ENCODE measurements at regions not wholly inside any gene's neighbourhood (a gene's known extent, or its start where the extent isn't known, plus 50 kb on each side); places are given as distances from the start of the nearest gene placed in this dataset.

DNA sequence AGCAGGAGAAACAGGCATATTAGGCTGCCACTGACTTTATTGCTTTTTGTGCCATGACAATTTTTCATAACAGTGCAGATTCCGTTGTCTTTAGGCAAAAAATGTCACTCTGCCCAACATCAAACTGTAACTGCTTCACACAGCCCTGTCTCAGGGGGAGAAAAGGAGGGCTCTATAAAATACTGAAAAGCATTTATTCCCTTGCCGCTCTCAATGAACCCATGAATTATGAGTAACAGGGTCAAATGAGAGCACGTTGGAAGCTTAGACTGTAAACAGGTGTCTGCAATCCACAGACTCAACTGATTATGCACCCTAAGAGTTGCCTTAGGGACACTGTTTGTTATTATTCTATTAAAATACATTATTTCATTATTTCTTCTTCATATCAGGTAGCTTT, 292.1 kb upstream of the FMN2 start:
- no peak for DNase-seq (ENCODE audit: low spot score)
- H3K27ac ChIP-seq (ENCODE audit: low read depth, low read length, poor library complexity, severe bottlenecking) = no peak overlapping the region
- H3K36me3 ChIP-seq (ENCODE audit: insufficient read depth, low read length, poor library complexity, severe bottlenecking) = no peaks in the 10 kb centered on the region
- TF ChIP-seq EZH2 (IDR thresholded peaks at IDR 0.05; ENCODE audit: borderline replicate concordance, low read depth, low read length, poor library complexity, severe bottlenecking) = no peak
- TF ChIP-seq, protein P1, sequence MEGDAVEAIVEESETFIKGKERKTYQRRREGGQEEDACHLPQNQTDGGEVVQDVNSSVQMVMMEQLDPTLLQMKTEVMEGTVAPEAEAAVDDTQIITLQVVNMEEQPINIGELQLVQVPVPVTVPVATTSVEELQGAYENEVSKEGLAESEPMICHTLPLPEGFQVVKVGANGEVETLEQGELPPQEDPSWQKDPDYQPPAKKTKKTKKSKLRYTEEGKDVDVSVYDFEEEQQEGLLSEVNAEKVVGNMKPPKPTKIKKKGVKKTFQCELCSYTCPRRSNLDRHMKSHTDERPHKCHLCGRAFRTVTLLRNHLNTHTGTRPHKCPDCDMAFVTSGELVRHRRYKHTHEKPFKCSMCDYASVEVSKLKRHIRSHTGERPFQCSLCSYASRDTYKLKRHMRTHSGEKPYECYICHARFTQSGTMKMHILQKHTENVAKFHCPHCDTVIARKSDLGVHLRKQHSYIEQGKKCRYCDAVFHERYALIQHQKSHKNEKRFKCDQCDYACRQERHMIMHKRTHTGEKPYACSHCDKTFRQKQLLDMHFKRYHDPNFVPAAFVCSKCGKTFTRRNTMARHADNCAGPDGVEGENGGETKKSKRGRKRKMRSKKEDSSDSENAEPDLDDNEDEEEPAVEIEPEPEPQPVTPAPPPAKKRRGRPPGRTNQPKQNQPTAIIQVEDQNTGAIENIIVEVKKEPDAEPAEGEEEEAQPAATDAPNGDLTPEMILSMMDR (conservative IDR thresholded peaks at IDR 0.05; ENCODE audit: low read depth, low read length) = no peak
- peaks cover 13% of the 10 kb centered on the region for H3K27me3 ChIP-seq (replicated peaks; ENCODE audit: insufficient read depth, low read depth, low read length, poor library complexity)
- POLR2A ChIA-PET (ENCODE audit: low non-redundant PET) = no interaction called here
- no TSS peak for BruUV-seq (replicated peaks)
- H3K4me1 ChIP-seq (ENCODE audit: insufficient read depth, low read length, poor library complexity, severe bottlenecking) = no peaks in the 10 kb centered on the region
- no peak overlapping the region for H3K4me3 ChIP-seq (ENCODE audit: low read depth, low read length, poor library complexity, severe bottlenecking)
- intact Hi-C loops (cut with micrococcal nuclease; ENCODE audit: unreplicated experiment) = no loop called here
- H3K9me3 ChIP-seq (ENCODE audit: low read depth, low read length, poor library complexity, severe bottlenecking) = no peaks in the 10 kb centered on the region
- CTCF ChIA-PET = no interaction called here

DNA sequence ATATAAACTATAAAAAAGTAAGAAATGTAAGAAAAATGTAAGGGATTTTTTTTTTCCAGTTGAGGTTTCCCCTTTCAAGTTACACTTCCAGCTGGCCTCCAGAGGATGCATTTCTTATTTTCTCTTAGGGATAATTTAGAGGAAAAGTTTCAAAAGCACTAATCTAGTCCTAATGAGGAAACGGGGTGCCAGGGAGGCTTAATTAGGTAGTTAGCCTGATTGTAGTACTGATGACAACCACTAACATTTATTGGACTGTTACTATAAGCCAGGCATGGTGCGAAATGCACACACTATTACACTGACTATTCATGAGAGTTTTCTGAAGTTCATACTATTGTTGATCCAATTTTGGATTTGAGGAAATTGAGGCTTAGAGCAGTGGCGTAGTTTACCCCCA, 290.8 kb upstream of the FMN2 start:
- Histone ChIP-seq H3K27ac (ENCODE audit: low read depth, low read length, poor library complexity, severe bottlenecking) (no peak overlapping the region), H3K36me3 (ENCODE audit: insufficient read depth, low read length, poor library complexity, severe bottlenecking) (no peaks in the 10 kb centered on the region), H3K4me1 (ENCODE audit: insufficient read depth, low read length, poor library complexity, severe bottlenecking) (no peaks in the 10 kb centered on the region), H3K27me3 (replicated peaks; ENCODE audit: insufficient read depth, low read depth, low read length, poor library complexity) (peaks cover 6% of the 10 kb centered on the region), H3K4me3 (ENCODE audit: low read depth, low read length, poor library complexity, severe bottlenecking) (no peak overlapping the region), H3K9me3 (ENCODE audit: low read depth, low read length, poor library complexity, severe bottlenecking) (no peaks in the 10 kb centered on the region)
- TF ChIP-seq, protein P1 (conservative IDR thresholded peaks at IDR 0.05; ENCODE audit: low read depth, low read length) = no peak
- no TSS peak for BruUV-seq (replicated peaks)
- ChIA-PET POLR2A (ENCODE audit: low non-redundant PET) (no interaction called here), CTCF (no interaction called here)
- no peak for DNase-seq (ENCODE audit: low spot score)
- intact Hi-C loops (cut with micrococcal nuclease; ENCODE audit: unreplicated experiment) = no loop called here

DNA sequence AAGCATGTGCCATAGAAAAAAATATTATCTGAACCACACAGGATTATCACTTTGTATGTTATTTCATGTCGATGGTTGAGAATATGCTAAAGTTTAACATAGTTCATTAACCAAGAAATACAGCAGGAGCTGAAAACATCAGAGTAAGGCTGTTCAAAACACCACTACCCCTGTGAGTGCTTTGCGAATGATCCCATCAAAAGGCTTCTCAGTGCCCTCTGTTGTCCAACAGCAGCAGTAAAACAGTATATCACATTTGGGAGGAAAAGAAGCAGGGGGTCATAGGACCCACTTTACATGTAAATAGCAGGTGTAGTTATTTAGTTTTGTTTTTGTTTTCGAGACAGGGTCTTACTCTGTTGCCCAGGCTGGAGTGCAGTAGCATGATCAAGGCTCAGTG, 289.4 kb upstream of the FMN2 start:
- CTCF ChIA-PET = no interaction called here
- TF ChIP-seq EZH2 (IDR thresholded peaks at IDR 0.05; ENCODE audit: borderline replicate concordance, low read depth, low read length, poor library complexity, severe bottlenecking) = no peak
- TF ChIP-seq, protein P1 (conservative IDR thresholded peaks at IDR 0.05; ENCODE audit: low read depth, low read length) = no peak
- POLR2A ChIA-PET (ENCODE audit: low non-redundant PET) = no interaction called here

More for the DNA sequence above, 289.4 kb upstream of the FMN2 start:
- DNase-seq (ENCODE audit: low spot score) = no peak
- Histone ChIP-seq H3K27me3 (replicated peaks; ENCODE audit: insufficient read depth, low read depth, low read length, poor library complexity) (no peaks in the 10 kb centered on the region), H3K9me3 (ENCODE audit: low read depth, low read length, poor library complexity, severe bottlenecking) (no peaks in the 10 kb centered on the region), H3K27ac (ENCODE audit: low read depth, low read length, poor library complexity, severe bottlenecking) (no peak overlapping the region), H3K4me1 (ENCODE audit: insufficient read depth, low read length, poor library complexity, severe bottlenecking) (no peaks in the 10 kb centered on the region), H3K4me3 (ENCODE audit: low read depth, low read length, poor library complexity, severe bottlenecking) (no peak overlapping the region), H3K36me3 (ENCODE audit: insufficient read depth, low read length, poor library complexity, severe bottlenecking) (no peaks in the 10 kb centered on the region)
- BruUV-seq (replicated peaks) = no TSS peak
- intact Hi-C loops (cut with micrococcal nuclease; ENCODE audit: unreplicated experiment) = no loop called here
